Naive thymus-derived CD4-positive, alpha-beta T cell (primary cell): ENCODE measurements at regions not wholly inside any gene's neighbourhood (a gene's known extent, or its start where the extent isn't known, plus 50 kb on each side); places are given as distances from the start of the nearest gene placed in this dataset.

Source experiments
- ATAC-seq: fragments of 150-1000 bp; cut with Tn5 transposase; 2 replicates; pipeline ENCODE4 v1.10.0; 2021; ENCODE audit warnings: mild to moderate bottlenecking, moderate library complexity
- CTCF ChIA-PET: fragments of 350-600 bp; sonication (Branson Sonifier 250); formaldehyde crosslinking; loops from one replicate; lab custom pipeline; 2021; ENCODE audit warnings: antibody characterized with exemption; lab: Charles Lee
- POLR2A ChIA-PET: fragments of 350-600 bp; sonication (Branson Sonifier 250); formaldehyde crosslinking; loops from one replicate; lab custom pipeline; 2021; ENCODE audit warnings: antibody characterized with exemption, inconsistent platforms; lab: Charles Lee
- DNase-seq, 9 donors: peaks; one replicate each; pipeline versions ENCODE4 v3.0.0 to v3.0.0-alpha.2; 2020 to 2022; ENCODE audit warnings: mixed read lengths in 1 of 9
- H3K27ac ChIP-seq: one replicate; pipeline ENCODE4 v1.7.0; 2013; ENCODE audit warnings: mild to moderate bottlenecking, low read depth, low read length, moderate library complexity
- H3K27me3 ChIP-seq, 2 donors: one replicate each; pipeline ENCODE4 v1.7.0; 2013; ENCODE audit warnings: low read length in 2 of 2, mild to moderate bottlenecking in 2 of 2, moderate library complexity in 2 of 2; ENCODE audit not compliant: control insufficient read depth in 2 of 2, insufficient read depth in 2 of 2
- H3K36me3 ChIP-seq, 3 experiments: 1 replicate in 2 of 3; 2 replicates in 1 of 3; pipeline ENCODE4 v1.7.0; 2013; ENCODE audit warnings: low read length in 3 of 3, mild to moderate bottlenecking in 3 of 3, moderate library complexity in 1 of 3; ENCODE audit not compliant: insufficient read depth in 3 of 3, control insufficient read depth in 2 of 3
- H3K4me1 ChIP-seq, 2 donors: one replicate each; pipeline ENCODE4 v1.7.0; 2013; ENCODE audit warnings: low read length in 2 of 2, mild to moderate bottlenecking in 2 of 2, moderate library complexity in 1 of 2; ENCODE audit not compliant: control insufficient read depth in 2 of 2, insufficient read depth in 2 of 2
- H3K4me3 ChIP-seq: 2 replicates; pipeline ENCODE4 v1.7.0; 2013; ENCODE audit warnings: mild to moderate bottlenecking, low read length
- H3K9me3 ChIP-seq, 3 experiments: 1 replicate in 2 of 3; 2 replicates in 1 of 3; pipeline ENCODE4 v1.7.0; 2013; ENCODE audit warnings: low read length in 3 of 3; ENCODE audit not compliant: control insufficient read depth in 2 of 3
- H3K27ac Mint-ChIP-seq, 9 donors: one replicate each; pipeline ENCODE4 v1.8.0; 2020 to 2022; ENCODE audit warnings: mixed read lengths in 9 of 9, mild to moderate bottlenecking in 8 of 9, moderate library complexity in 5 of 9, inconsistent platforms in 2 of 9
- H3K27me3 Mint-ChIP-seq, 5 donors: one replicate each; pipeline ENCODE4 v1.8.0; 2021 to 2022; ENCODE audit warnings: mixed read lengths in 5 of 5, mild to moderate bottlenecking in 1 of 5
- H3K36me3 Mint-ChIP-seq, 5 donors: one replicate each; pipeline ENCODE4 v1.8.0; 2020 to 2022; ENCODE audit warnings: mixed read lengths in 5 of 5, mild to moderate bottlenecking in 3 of 5, inconsistent platforms in 1 of 5
- H3K4me1 Mint-ChIP-seq, 7 donors: one replicate each; pipeline ENCODE4 v1.8.0; 2020 to 2022; ENCODE audit warnings: mixed read lengths in 7 of 7, mild to moderate bottlenecking in 3 of 7, inconsistent platforms in 1 of 7
- H3K4me3 Mint-ChIP-seq, 10 donors: one replicate each; pipeline ENCODE4 v1.8.0; 2020 to 2022; ENCODE audit warnings: mild to moderate bottlenecking in 10 of 10, mixed read lengths in 10 of 10, moderate library complexity in 6 of 10, inconsistent platforms in 2 of 10
- H3K9me3 Mint-ChIP-seq, 11 donors: one replicate each; pipeline ENCODE4 v1.8.0; 2020 to 2022; ENCODE audit warnings: mixed read lengths in 11 of 11, mild to moderate bottlenecking in 4 of 11, inconsistent platforms in 1 of 11, moderate library complexity in 1 of 11
- intact Hi-C, 2 donors: fragments of 100-400 bp; cut with micrococcal nuclease; formaldehyde crosslinking; loops; one replicate each; pipeline ENCODE4 v1.15.1; 2023

GRCh38 chr5:118233606-118234005, 754.7 kb downstream of the DTWD2 start:
- DNase-seq (no peak), ATAC-seq (no peak)
- Mint-ChIP-seq H3K4me3 (no peak overlapping the region), H3K36me3 (no peaks in the 10 kb centered on the region), H3K9me3 (peaks cover 0 to 19% (median 3%) of the 10 kb centered on the region in 11 donors), H3K4me1 (no peaks in the 10 kb centered on the region), H3K27ac (no peak overlapping the region), H3K27me3 (no peaks in the 10 kb centered on the region)
- H3K4me3 ChIP-seq, result no peak overlapping the region
- H3K36me3 ChIP-seq, result no peaks in the 10 kb centered on the region
- CTCF ChIA-PET, result no interaction called here
- no peaks in the 10 kb centered on the region for H3K27me3 ChIP-seq
- H3K4me1 ChIP-seq, result no peaks in the 10 kb centered on the region
- intact Hi-C loops, result no loop called here
- H3K9me3 ChIP-seq, result no peaks in the 10 kb centered on the region
- H3K27ac ChIP-seq, result no peak overlapping the region
- POLR2A ChIA-PET, result no interaction called here

GRCh38 chr5:118228489-118228888, 759.9 kb downstream of the DTWD2 start:
- H3K4me1 Mint-ChIP-seq, result no peaks in the 10 kb centered on the region
- Histone ChIP-seq H3K36me3 (no peaks in the 10 kb centered on the region), H3K4me3 (no peak overlapping the region), H3K4me1 (no peaks in the 10 kb centered on the region), H3K9me3 (no peaks in the 10 kb centered on the region), H3K27me3 (no peaks in the 10 kb centered on the region), H3K27ac (no peak overlapping the region)
- no peak overlapping the region for H3K27ac Mint-ChIP-seq
- ATAC-seq (no peak), DNase-seq (no peak)
- ChIA-PET CTCF (no interaction called here), POLR2A (no interaction called here)
- H3K36me3 Mint-ChIP-seq, result no peaks in the 10 kb centered on the region
- H3K4me3 Mint-ChIP-seq, result no peak overlapping the region
- intact Hi-C loops, result no loop called here
- H3K27me3 Mint-ChIP-seq, result no peaks in the 10 kb centered on the region
- H3K9me3 Mint-ChIP-seq, result peaks cover 0 to 13% (median 4%) of the 10 kb centered on the region in 11 donors

- H3K36me3 ChIP-seq, result no peaks in the 10 kb centered on the region
- no peaks in the 10 kb centered on the region for H3K4me1 ChIP-seq
- no peak overlapping the region for H3K27ac ChIP-seq
- no peaks in the 10 kb centered on the region for H3K9me3 ChIP-seq
- peaks cover 0 to 4% (median 2%) of the 10 kb centered on the region in 11 donors for H3K9me3 Mint-ChIP-seq
- no peaks in the 10 kb centered on the region for H3K27me3 Mint-ChIP-seq
- H3K4me3 ChIP-seq, result no peak overlapping the region
- DNase-seq (no peak), ATAC-seq (no peak)
- no peak overlapping the region for H3K27ac Mint-ChIP-seq
- H3K36me3 Mint-ChIP-seq, result no peaks in the 10 kb centered on the region
- H3K27me3 ChIP-seq, result no peaks in the 10 kb centered on the region
- intact Hi-C loops, result no loop called here
- no peaks in the 10 kb centered on the region for H3K4me1 Mint-ChIP-seq
- CTCF ChIA-PET, result no interaction called here
- POLR2A ChIA-PET, result no interaction called here
- H3K4me3 Mint-ChIP-seq, result no peak overlapping the region
Measured at GRCh38 chr5:118224546-118224945, 763.8 kb downstream of the DTWD2 start.

- intact Hi-C loops, result no loop called here
- POLR2A ChIA-PET, result no interaction called here
- H3K27ac ChIP-seq, result no peak overlapping the region
Measured at GRCh38 chr5:118220556-118221195, 767.7 kb downstream of the DTWD2 start.

GRCh38 chr5:118211606-118212005, 776.7 kb downstream of the DTWD2 start:
- Histone ChIP-seq H3K9me3 (peaks cover 0 to 12% (median 0%) of the 10 kb centered on the region in 3 experiments), H3K4me3 (no peak overlapping the region), H3K27me3 (no peaks in the 10 kb centered on the region), H3K27ac (no peak overlapping the region), H3K36me3 (no peaks in the 10 kb centered on the region), H3K4me1 (no peaks in the 10 kb centered on the region)
- CTCF ChIA-PET, result no interaction called here
- H3K4me3 Mint-ChIP-seq, result no peak overlapping the region
- intact Hi-C loops, result no loop called here
- POLR2A ChIA-PET, result no interaction called here
- ATAC-seq (no peak), DNase-seq (no peak)
- H3K4me1 Mint-ChIP-seq, result no peaks in the 10 kb centered on the region
- H3K27me3 Mint-ChIP-seq, result no peaks in the 10 kb centered on the region
- peaks cover 7 to 37% (median 14%) of the 10 kb centered on the region in 11 donors for H3K9me3 Mint-ChIP-seq
- H3K27ac Mint-ChIP-seq, result no peak overlapping the region
- no peaks in the 10 kb centered on the region for H3K36me3 Mint-ChIP-seq

More at GRCh38 chr5:118220556-118221195, 767.7 kb downstream of the DTWD2 start:
- peaks cover 0 to 11% (median 2%) of the 10 kb centered on the region in 11 donors for H3K9me3 Mint-ChIP-seq
- Histone ChIP-seq H3K36me3 (no peaks in the 10 kb centered on the region), H3K27me3 (no peaks in the 10 kb centered on the region), H3K4me1 (no peaks in the 10 kb centered on the region), H3K9me3 (no peaks in the 10 kb centered on the region), H3K4me3 (no peak overlapping the region)
- no peak overlapping the region for H3K27ac Mint-ChIP-seq
- H3K36me3 Mint-ChIP-seq, result no peaks in the 10 kb centered on the region
- CTCF ChIA-PET, result no interaction called here
- no peaks in the 10 kb centered on the region for H3K4me1 Mint-ChIP-seq
- ATAC-seq (no peak), DNase-seq (no peak)
- H3K4me3 Mint-ChIP-seq, result no peak overlapping the region
- no peaks in the 10 kb centered on the region for H3K27me3 Mint-ChIP-seq

GRCh38 chr5:118208031-118208453, 780.3 kb downstream of the DTWD2 start:
- Mint-ChIP-seq H3K36me3 (no peaks in the 10 kb centered on the region), H3K4me1 (no peaks in the 10 kb centered on the region), H3K27me3 (no peaks in the 10 kb centered on the region), H3K4me3 (no peak overlapping the region), H3K27ac (no peak overlapping the region), H3K9me3 (peaks cover 0 to 29% (median 12%) of the 10 kb centered on the region in 11 donors)
- DNase-seq (no peak), ATAC-seq (no peak)
- H3K9me3 ChIP-seq, result peaks cover 0 to 12% (median 0%) of the 10 kb centered on the region in 3 experiments
- H3K4me1 ChIP-seq, result no peaks in the 10 kb centered on the region
- H3K4me3 ChIP-seq, result no peak overlapping the region
- ChIA-PET CTCF (no interaction called here), POLR2A (no interaction called here)
- H3K36me3 ChIP-seq, result no peaks in the 10 kb centered on the region
- no peaks in the 10 kb centered on the region for H3K27me3 ChIP-seq
- H3K27ac ChIP-seq, result no peak overlapping the region
- intact Hi-C loops, result no loop called here

GRCh38 chr5:118199801-118200200, 788.5 kb downstream of the DTWD2 start:
- Mint-ChIP-seq H3K27me3 (no peaks in the 10 kb centered on the region), H3K36me3 (no peaks in the 10 kb centered on the region), H3K9me3 (peaks cover 0 to 11% (median 3%) of the 10 kb centered on the region in 11 donors), H3K27ac (no peak overlapping the region), H3K4me3 (no peak overlapping the region), H3K4me1 (no peaks in the 10 kb centered on the region)
- ATAC-seq (no peak), DNase-seq (no peak)
- H3K27me3 ChIP-seq, result no peaks in the 10 kb centered on the region
- H3K27ac ChIP-seq, result no peak overlapping the region
- no peak overlapping the region for H3K4me3 ChIP-seq
- no peaks in the 10 kb centered on the region for H3K4me1 ChIP-seq
- ChIA-PET POLR2A (no interaction called here), CTCF (no interaction called here)
- intact Hi-C loops, result no loop called here
- H3K36me3 ChIP-seq, result no peaks in the 10 kb centered on the region
- H3K9me3 ChIP-seq, result no peaks in the 10 kb centered on the region
